Common myeloid progenitor, CD34-positive (primary cell): ENCODE measurements at regions not wholly inside any gene's neighbourhood (a gene's known extent, or its start where the extent isn't known, plus 50 kb on each side); places are given as distances from the start of the nearest gene placed in this dataset.
A peak's percentile ranks its signal among the peaks of the same experiment; 100 is the strongest.

Source experiments
- CTCF ChIA-PET: fragments of 350-600 bp; sonication (Branson Sonifier 250); formaldehyde crosslinking; loops from one replicate; lab custom pipeline; 2021; ENCODE audit warnings: antibody characterized with exemption; lab: Charles Lee
- POLR2A ChIA-PET: fragments of 350-600 bp; sonication (Branson Sonifier 250); formaldehyde crosslinking; loops from one replicate; lab custom pipeline; 2021; ENCODE audit warnings: antibody characterized with exemption; lab: Charles Lee
- DNase-seq, 3 donors: peaks; one replicate each; pipeline versions ENCODE4 v3.0.0 to v3.0.0-alpha.2; 2013
- H3K27ac ChIP-seq, 2 experiments: 1 replicate in 1 of 2; 2 replicates in 1 of 2; pipeline ENCODE4 v1.7.0; 2013; ENCODE audit warnings: inconsistent platforms in 2 of 2, low read length in 2 of 2, mild to moderate bottlenecking in 2 of 2, low read depth in 1 of 2, moderate library complexity in 1 of 2; ENCODE audit not compliant: severe bottlenecking in 2 of 2, insufficient read depth in 1 of 2, poor library complexity in 1 of 2
- H3K27me3 ChIP-seq, 5 experiments: replicated peaks in 2 of 5; 1 replicate in 3 of 5; 2 replicates in 2 of 5; pipeline versions ENCODE4 v1.6.1 to v1.7.0; 2013; ENCODE audit warnings: low read length in 4 of 5, mild to moderate bottlenecking in 2 of 5, moderate library complexity in 2 of 5, inconsistent platforms in 1 of 5; ENCODE audit not compliant: insufficient read depth in 5 of 5, control insufficient read depth in 4 of 5
- H3K36me3 ChIP-seq, 4 experiments: 1 replicate in 2 of 4; 2 replicates in 2 of 4; pipeline versions ENCODE4 v1.6.1 to v1.7.0; 2013; ENCODE audit warnings: low read length in 3 of 4, control low read depth in 1 of 4, mild to moderate bottlenecking in 1 of 4; ENCODE audit not compliant: control insufficient read depth in 4 of 4, insufficient read depth in 4 of 4
- H3K4me1 ChIP-seq, 4 experiments: 1 replicate in 3 of 4; 2 replicates in 1 of 4; pipeline versions ENCODE4 v1.6.1 to v1.7.1; 2013; ENCODE audit warnings: low read length in 3 of 4, mild to moderate bottlenecking in 3 of 4, control low read depth in 1 of 4, inconsistent platforms in 1 of 4, moderate library complexity in 1 of 4; ENCODE audit not compliant: control insufficient read depth in 4 of 4, insufficient read depth in 4 of 4; ENCODE audit errors: control extremely low read depth in 1 of 4
- H3K4me3 ChIP-seq, 7 experiments: 1 replicate in 4 of 7; 2 replicates in 3 of 7; pipeline versions ENCODE4 v1.5.1 to v1.7.0; 2013; ENCODE audit warnings: mild to moderate bottlenecking in 7 of 7, low read length in 6 of 7, moderate library complexity in 6 of 7, inconsistent platforms in 2 of 7, low read depth in 2 of 7, control low read depth in 1 of 7; ENCODE audit not compliant: insufficient read depth in 4 of 7, control insufficient read depth in 1 of 7; ENCODE audit errors: extremely low read depth in 1 of 7
- H3K9me3 ChIP-seq, 5 experiments: 1 replicate in 4 of 5; 2 replicates in 1 of 5; pipeline versions ENCODE4 v1.6.1 to v1.7.1; 2013; ENCODE audit warnings: low read length in 4 of 5, mild to moderate bottlenecking in 2 of 5, inconsistent platforms in 1 of 5, low read depth in 1 of 5, moderate library complexity in 1 of 5; ENCODE audit not compliant: control insufficient read depth in 4 of 5, insufficient read depth in 2 of 5; ENCODE audit errors: control extremely low read depth in 1 of 5
- WGBS: methylation state at CpG from one replicate; pipeline ENCODE4 v1.1.5; 2013; ENCODE audit not compliant: insufficient coverage; 5-methylcytosine and 5-hydroxymethylcytosine counted together

GRCh38 chr22:22403771-22404170, 104.8 kb downstream of the ZNF280B start:
- 95% methylated on average over 4 of the region's 4 CpGs for WGBS
- H3K4me3 ChIP-seq = no peak overlapping the region
- H3K9me3 ChIP-seq = no peaks in the 10 kb centered on the region
- no peak overlapping the region for H3K27ac ChIP-seq
- no peaks in the 10 kb centered on the region for H3K4me1 ChIP-seq
- peaks cover 0 to 10% (median 0%) of the 10 kb centered on the region in 5 experiments for H3K27me3 ChIP-seq
- no peaks in the 10 kb centered on the region for H3K36me3 ChIP-seq
- no peak for DNase-seq
- ChIA-PET POLR2A (no interaction called here), CTCF (interaction anchor here (0.6 to 1.2 kb wide), 2 partner anchors 10 to 19 kb away, joined by 3 read pairs; no protein-coding TSS in a partner anchor)

GRCh38 chr22:22404598-22405284, 103.8 kb downstream of the ZNF280B start:
- Histone ChIP-seq H3K9me3 (no peaks in the 10 kb centered on the region), H3K4me3 (no peak overlapping the region), H3K4me1 (peaks cover 0 to 8% (median 8%) of the 10 kb centered on the region in 4 experiments), H3K36me3 (no peaks in the 10 kb centered on the region), H3K27ac (no peak overlapping the region), H3K27me3 (peaks cover 0 to 3% (median 0%) of the 10 kb centered on the region in 5 experiments)
- no peak for DNase-seq
- WGBS = 91% methylated on average over 6 of the region's 8 CpGs
- POLR2A ChIA-PET = no interaction called here
- CTCF ChIA-PET = interaction anchor here (1.2 kb wide), 1 partner anchor 18 kb away, joined by 3 read pairs; no protein-coding TSS in a partner anchor

- Histone ChIP-seq H3K4me3 (no peak overlapping the region), H3K27me3 (no peaks in the 10 kb centered on the region), H3K4me1 (peaks cover 3 to 19% (median 17%) of the 10 kb centered on the region in 4 experiments), H3K36me3 (no peaks in the 10 kb centered on the region), H3K9me3 (no peaks in the 10 kb centered on the region), H3K27ac (no peak overlapping the region)
- 97% methylated on average over 4 of the region's 5 CpGs for WGBS
- POLR2A ChIA-PET = interaction anchor here (0.7 kb wide), 1 partner anchor 184 kb away, joined by 3 read pairs; no protein-coding TSS in a partner anchor
- CTCF ChIA-PET = interaction anchor here (1.0 to 2.7 kb wide), 3 partner anchors 8 to 38 kb away, joined by 3 to 7 read pairs (median 3); no protein-coding TSS in a partner anchor
- no peak for DNase-seq
These were observed 102.0 kb downstream of the ZNF280B start for GRCh38 chr22:22406445-22407027.

- ChIA-PET POLR2A (no interaction called here), CTCF (interaction anchor here (1.0 to 2.7 kb wide), 3 partner anchors 9 to 38 kb away, joined by 3 to 7 read pairs (median 3); no protein-coding TSS in a partner anchor)
- Histone ChIP-seq H3K4me1 (peaks cover 3 to 19% (median 17%) of the 10 kb centered on the region in 4 experiments), H3K27ac (no peak overlapping the region), H3K4me3 (no peak overlapping the region), H3K36me3 (no peaks in the 10 kb centered on the region), H3K27me3 (no peaks in the 10 kb centered on the region), H3K9me3 (no peaks in the 10 kb centered on the region)
- DNase-seq = no peak
- 97% methylated on average over 5 of the region's 5 CpGs for WGBS
These were observed 101.5 kb downstream of the ZNF280B start for GRCh38 chr22:22407061-22407460.

- H3K4me3 ChIP-seq = no peak overlapping the region
- CTCF ChIA-PET = interaction anchor here (0.9 to 2.7 kb wide), 4 partner anchors 10 to 54 kb away, joined by 5 to 13 read pairs (median 10); no protein-coding TSS in a partner anchor
- 100% methylated on average over 2 of the region's 3 CpGs for WGBS
- H3K9me3 ChIP-seq = no peaks in the 10 kb centered on the region
- POLR2A ChIA-PET = no interaction called here
- no peak for DNase-seq
- no peaks in the 10 kb centered on the region for H3K36me3 ChIP-seq
- no peak overlapping the region for H3K27ac ChIP-seq
- H3K27me3 ChIP-seq = no peaks in the 10 kb centered on the region
- H3K4me1 ChIP-seq = peaks cover 3 to 19% (median 17%) of the 10 kb centered on the region in 4 experiments
These were observed 100.3 kb downstream of the ZNF280B start for GRCh38 chr22:22408269-22408668.

GRCh38 chr22:22408731-22409696, 99.5 kb downstream of the ZNF280B start:
- H3K27ac ChIP-seq = no peak overlapping the region
- H3K36me3 ChIP-seq = no peaks in the 10 kb centered on the region
- WGBS = 86% methylated on average over 9 of the region's 14 CpGs
- CTCF ChIA-PET = interaction anchor here (0.6 to 2.7 kb wide), 7 partner anchors 11 to 89 kb away, joined by 3 to 13 read pairs (median 5); no protein-coding TSS in a partner anchor
- H3K27me3 ChIP-seq = no peaks in the 10 kb centered on the region
- H3K9me3 ChIP-seq = no peaks in the 10 kb centered on the region
- no peak overlapping the region for H3K4me3 ChIP-seq
- H3K4me1 ChIP-seq = peaks cover 3 to 19% (median 17%) of the 10 kb centered on the region in 4 experiments
- peak in 2 of 3 donors; percentile 37 to 51 for DNase-seq
- POLR2A ChIA-PET = no interaction called here
